Stimulated activated naive CD4-positive, alpha-beta T cell (primary cell): ENCODE measurements at regions not wholly inside any gene's neighbourhood (a gene's known extent, or its start where the extent isn't known, plus 50 kb on each side); places are given as distances from the start of the nearest gene placed in this dataset.

Experiments used
- DNase-seq, 6 experiments: peaks; one replicate each; lab custom pipeline; 2025; lab: John Stamatoyannopoulos, UW

- no peak for DNase-seq
Measured at GRCh38 chr3:82088749-82089148, 327.3 kb upstream of the GBE1 start.

GRCh38 chr3:82087958-82088357, 326.5 kb upstream of the GBE1 start:
- no peak for DNase-seq

- no peak for DNase-seq
Measured at GRCh38 chr3:82085851-82086475, 324.5 kb upstream of the GBE1 start.

DNA sequence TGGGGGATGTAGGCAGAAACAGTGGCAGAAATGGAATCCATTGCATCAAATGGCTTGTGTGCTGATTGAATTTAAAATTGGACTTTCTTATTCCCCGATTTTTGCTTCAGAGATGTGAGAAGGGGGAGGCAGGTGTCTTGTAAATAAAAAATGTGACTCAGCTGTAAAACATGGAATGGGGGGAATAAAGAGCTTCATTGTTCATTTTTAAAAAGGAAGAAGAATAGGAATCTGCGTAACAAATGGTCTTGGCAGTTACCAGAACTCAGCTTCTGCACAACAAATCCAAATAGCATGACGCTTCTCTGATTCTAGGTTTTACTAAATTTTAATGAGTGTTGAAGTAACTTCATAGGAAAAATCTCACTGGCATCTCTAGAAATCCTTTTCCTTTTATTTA, 323.9 kb upstream of the GBE1 start:
- no peak for DNase-seq

GRCh38 chr3:82084824-82085223, 323.4 kb upstream of the GBE1 start:
- no peak for DNase-seq

GRCh38 chr3:82082796-82083195, 321.4 kb upstream of the GBE1 start:
- DNase-seq, result no peak

GRCh38 chr3:82081351-82081750, 319.9 kb upstream of the GBE1 start:
- DNase-seq, result no peak

DNA sequence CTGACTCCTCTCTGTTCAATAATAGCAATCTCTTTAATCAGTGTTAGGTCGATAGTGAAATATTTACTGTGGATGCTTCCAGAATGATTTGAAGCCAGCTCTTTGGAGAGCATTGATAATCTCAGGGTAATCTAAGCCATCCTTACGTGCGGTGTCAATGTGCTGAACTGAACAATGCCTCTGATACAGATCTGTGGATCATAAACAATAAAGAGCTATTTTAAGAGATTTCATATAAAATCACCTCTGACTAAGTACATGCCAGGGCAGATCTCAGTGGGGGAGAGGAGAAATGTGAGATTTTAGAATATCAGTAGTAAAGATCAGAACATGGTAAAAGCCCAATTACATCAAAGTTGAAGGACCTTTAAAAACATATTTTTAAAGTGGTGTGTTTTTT, 319.3 kb upstream of the GBE1 start:
- DNase-seq, result no peak

DNA sequence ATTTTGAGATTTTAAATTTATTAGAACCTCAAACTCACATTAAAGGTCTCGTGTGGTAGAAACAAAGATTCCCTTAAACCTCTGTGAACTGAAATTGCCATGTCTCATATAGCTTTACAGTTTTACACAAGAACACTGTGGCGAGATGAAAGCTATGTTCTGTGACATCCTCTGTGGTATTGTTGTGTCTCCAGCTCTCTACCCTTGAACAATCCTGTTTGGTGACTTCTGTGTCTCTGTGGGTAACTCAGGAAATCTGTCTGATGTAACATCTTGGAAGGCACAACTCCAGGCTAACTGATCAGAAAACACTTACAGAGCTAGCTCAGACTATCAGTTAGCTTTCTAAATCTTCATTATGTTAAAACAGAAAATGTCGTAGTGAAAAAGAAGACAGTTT, 318.8 kb upstream of the GBE1 start:
- DNase-seq, result no peak

- no peak for DNase-seq
Measured at GRCh38 chr3:82079335-82079890, 318.0 kb upstream of the GBE1 start.

GRCh38 chr3:82078246-82078645, 316.8 kb upstream of the GBE1 start:
- DNase-seq, result no peak

GRCh38 chr3:82067420-82067819, 306.0 kb upstream of the GBE1 start:
- DNase-seq, result no peak

GRCh38 chr3:82058809-82059208, 297.4 kb upstream of the GBE1 start:
- DNase-seq, result no peak

- no peak for DNase-seq
Measured at GRCh38 chr3:82055792-82056191, 294.3 kb upstream of the GBE1 start.

GRCh38 chr3:82054849-82055248, 293.4 kb upstream of the GBE1 start:
- DNase-seq, result no peak

DNA sequence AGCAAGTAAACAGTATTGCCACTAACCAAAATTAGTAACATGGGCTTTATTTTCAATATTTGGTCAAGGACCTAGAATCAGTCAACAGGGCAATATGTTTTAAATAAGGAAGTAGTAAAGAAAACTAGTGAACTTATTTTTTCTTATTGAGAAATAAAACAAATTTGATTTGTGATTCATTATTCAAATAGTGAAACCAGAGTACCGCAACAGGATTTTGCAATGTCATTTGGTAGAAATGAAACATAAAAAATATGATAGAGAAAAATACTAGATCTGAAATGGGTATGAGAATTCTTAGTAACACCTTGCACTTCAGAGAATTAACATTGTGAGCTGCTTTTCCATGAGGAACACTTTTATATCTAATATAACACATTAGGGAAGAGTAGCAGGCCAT, 291.8 kb upstream of the GBE1 start:
- DNase-seq, result no peak

GRCh38 chr3:82050382-82050781, 288.9 kb upstream of the GBE1 start:
- DNase-seq, result no peak

- no peak for DNase-seq
Measured at GRCh38 chr3:82048711-82049110, 287.3 kb upstream of the GBE1 start.

DNA sequence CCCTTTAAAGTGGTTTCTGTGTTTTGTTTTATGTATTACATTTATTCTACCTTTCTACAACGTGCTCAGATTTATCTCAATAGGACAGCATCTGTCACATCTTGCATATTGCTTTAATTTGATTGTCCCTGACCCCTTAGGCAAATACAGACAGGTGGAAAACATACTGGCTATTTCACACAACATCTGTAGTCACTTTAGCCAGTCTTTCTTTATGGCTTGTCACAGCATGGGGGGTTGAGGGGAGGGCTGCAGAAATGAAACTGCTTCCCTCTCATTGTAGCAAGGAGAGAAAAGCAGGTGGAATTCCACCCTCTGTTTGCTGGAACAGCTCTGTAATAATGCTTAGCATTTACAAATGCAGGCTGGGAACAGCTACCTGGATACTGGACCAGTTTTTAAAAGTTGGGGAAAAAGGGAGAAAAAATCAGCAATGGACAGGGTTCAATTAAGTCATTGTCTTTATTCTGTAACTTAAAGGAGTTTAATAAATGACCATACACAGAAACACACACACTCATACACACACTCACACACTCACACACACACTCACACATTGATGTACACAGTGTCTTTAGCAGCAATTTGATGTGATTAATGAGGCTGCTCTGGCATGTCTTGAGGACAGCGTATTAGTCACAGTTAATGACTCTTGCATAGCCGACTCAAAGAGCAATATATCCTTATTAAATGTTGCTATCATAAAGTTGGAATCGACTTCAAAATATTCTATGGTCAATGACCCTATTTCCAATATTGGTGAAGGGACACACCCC, 283.7 kb upstream of the GBE1 start:
- no peak for DNase-seq

- no peak for DNase-seq
Measured at GRCh38 chr3:82038556-82038955, 277.1 kb upstream of the GBE1 start.

GRCh38 chr3:82033186-82033585, 271.7 kb upstream of the GBE1 start:
- DNase-seq, result no peak

DNA sequence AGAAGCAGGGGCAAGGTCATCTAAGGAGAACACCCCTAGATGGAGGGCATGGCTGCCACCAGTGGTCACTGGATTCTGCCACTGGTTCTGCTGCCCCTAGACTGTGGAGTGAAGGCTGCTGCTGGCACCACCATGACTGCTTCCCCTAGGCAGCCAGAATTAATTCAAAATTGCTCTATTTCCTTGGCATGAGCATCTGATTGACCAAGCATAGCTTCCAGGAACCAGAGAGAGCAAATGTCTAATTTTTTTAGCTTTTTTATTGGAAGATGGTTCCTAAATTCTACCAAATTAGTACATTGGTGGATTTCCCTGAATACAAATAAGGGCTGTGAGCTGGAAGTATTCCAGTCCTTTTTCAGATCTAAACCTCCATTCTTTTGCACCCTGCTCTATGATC, 270.2 kb upstream of the GBE1 start:
- no peak for DNase-seq

- DNase-seq, result no peak
Measured at GRCh38 chr3:82030916-82031315, 269.5 kb upstream of the GBE1 start.

DNA sequence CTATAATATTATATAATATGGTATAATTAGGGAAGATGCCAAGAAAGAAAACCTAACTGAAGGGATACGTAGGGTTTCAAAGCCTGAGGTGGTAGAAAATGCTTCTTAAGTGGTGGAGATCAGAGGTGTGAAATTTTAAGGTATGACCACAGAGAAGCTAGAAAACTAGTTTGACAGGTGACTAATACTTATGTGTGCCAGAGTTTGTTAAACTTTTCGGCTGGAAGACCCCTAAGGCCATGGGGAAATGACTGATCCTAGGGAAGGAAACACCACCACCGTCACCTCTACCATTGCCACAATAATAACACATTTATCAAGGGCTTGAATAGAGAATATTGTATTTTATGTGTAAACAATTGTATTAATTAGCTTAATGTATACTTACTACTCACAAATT, 261.4 kb upstream of the GBE1 start:
- no peak for DNase-seq
